H9 (cell line): ENCODE measurements at regions not wholly inside any gene's neighbourhood (a gene's known extent, or its start where the extent isn't known, plus 50 kb on each side); places are given as distances from the start of the nearest gene placed in this dataset.

Source experiments
- DNase-seq: peaks from one replicate; pipeline ENCODE4 v3.0.0-alpha.2; 2017
- H2AFZ ChIP-seq: one replicate; pipeline ENCODE4 v1.6.1; 2013; ENCODE audit warnings: mild to moderate bottlenecking, low read length, control low read depth, moderate library complexity
- H2AK5ac ChIP-seq: 2 replicates; pipeline ENCODE4 v1.6.1; 2013; ENCODE audit warnings: low read length, control low read depth, mixed read lengths; ENCODE audit not compliant: insufficient read length
- H2BK120ac ChIP-seq: one replicate; pipeline ENCODE4 v1.6.1; 2013; ENCODE audit warnings: low read depth, mild to moderate bottlenecking, low read length, control low read depth, inconsistent platforms; ENCODE audit not compliant: poor library complexity, severe bottlenecking
- H2BK12ac ChIP-seq: 2 replicates; pipeline ENCODE4 v1.6.1; 2013; ENCODE audit warnings: low read length, control low read depth, mixed read lengths, low read depth; ENCODE audit not compliant: insufficient read length
- H2BK15ac ChIP-seq: 2 replicates; pipeline ENCODE4 v1.6.1; 2013; ENCODE audit warnings: low read depth, low read length, control low read depth
- H2BK20ac ChIP-seq: one replicate; pipeline ENCODE4 v1.6.1; 2013; ENCODE audit warnings: low read depth, mild to moderate bottlenecking, low read length, control low read depth, inconsistent platforms; ENCODE audit not compliant: poor library complexity, severe bottlenecking
- H2BK5ac ChIP-seq: 2 replicates; pipeline ENCODE4 v1.6.1; 2013; ENCODE audit warnings: low read length, control low read depth, mixed read lengths; ENCODE audit not compliant: insufficient read length
- H3K14ac ChIP-seq: 2 replicates; pipeline ENCODE4 v1.6.1; 2013; ENCODE audit warnings: low read length, control low read depth; ENCODE audit not compliant: insufficient read depth
- H3K18ac ChIP-seq: 2 replicates; pipeline ENCODE4 v1.6.1; 2013; ENCODE audit warnings: low read depth, mild to moderate bottlenecking, mixed read lengths, low read length, control low read depth; ENCODE audit not compliant: insufficient read length
- H3K23ac ChIP-seq: 2 replicates; pipeline ENCODE4 v1.6.1; 2013; ENCODE audit warnings: low read length, control low read depth, mixed read lengths, low read depth; ENCODE audit not compliant: insufficient read length
- H3K23me2 ChIP-seq: 2 replicates; pipeline ENCODE4 v1.6.1; 2013; ENCODE audit warnings: low read depth, mild to moderate bottlenecking, mixed read lengths, low read length, control low read depth; ENCODE audit not compliant: insufficient read length, poor library complexity, severe bottlenecking
- H3K27ac ChIP-seq: 2 replicates; pipeline ENCODE4 v1.5.1; 2013; ENCODE audit warnings: low read length, control low read depth, mixed read lengths, low read depth; ENCODE audit not compliant: insufficient read length
- H3K27me3 ChIP-seq: 2 replicates; pipeline ENCODE4 v1.6.1; 2013; ENCODE audit warnings: low read length, control low read depth, inconsistent platforms; ENCODE audit not compliant: insufficient read depth
- H3K4ac ChIP-seq: 2 replicates; pipeline ENCODE4 v1.6.1; 2013; ENCODE audit warnings: low read depth, mild to moderate bottlenecking, control low read depth, inconsistent platforms, low read length, moderate library complexity
- H3K4me1 ChIP-seq: 2 replicates; pipeline ENCODE4 v1.6.1; 2013; ENCODE audit warnings: low read length, control low read depth, inconsistent platforms; ENCODE audit not compliant: insufficient read depth
- H3K4me2 ChIP-seq: 2 replicates; pipeline ENCODE4 v1.6.1; 2013; ENCODE audit warnings: low read length, control low read depth, mixed read lengths; ENCODE audit not compliant: insufficient read length, insufficient read depth
- H3K56ac ChIP-seq: 2 replicates; pipeline ENCODE4 v1.6.1; 2013; ENCODE audit warnings: low read depth, mild to moderate bottlenecking, mixed read lengths, low read length, control low read depth; ENCODE audit not compliant: insufficient read length
- H3K79me1 ChIP-seq: 2 replicates; pipeline ENCODE4 v1.6.1; 2013; ENCODE audit warnings: low read depth, mild to moderate bottlenecking, moderate library complexity, low read length, control low read depth, inconsistent platforms; ENCODE audit not compliant: insufficient read depth, poor library complexity, severe bottlenecking
- H3K79me2 ChIP-seq: 2 replicates; pipeline ENCODE4 v1.6.1; 2013; ENCODE audit warnings: low read length, control low read depth, inconsistent platforms; ENCODE audit not compliant: insufficient read depth
- H3K9ac ChIP-seq: 2 replicates; pipeline ENCODE4 v1.6.1; 2013; ENCODE audit warnings: low read length, control low read depth, mixed read lengths; ENCODE audit not compliant: insufficient read length; ENCODE audit errors: extremely low read depth
- H3K9me3 ChIP-seq: one replicate; pipeline ENCODE4 v1.6.1; 2013; ENCODE audit warnings: low read depth, low read length, inconsistent platforms; ENCODE audit not compliant: control insufficient read depth
- H3T11ph ChIP-seq: one replicate; pipeline ENCODE4 v1.6.1; 2013; ENCODE audit warnings: mild to moderate bottlenecking, low read length, control low read depth, inconsistent platforms
- H4K20me1 ChIP-seq: one replicate; pipeline ENCODE4 v1.6.1; 2013; ENCODE audit not compliant: control insufficient read depth, insufficient read length, insufficient read depth
- H4K5ac ChIP-seq: 2 replicates; pipeline ENCODE4 v1.6.1; 2013; ENCODE audit warnings: low read depth, mild to moderate bottlenecking, mixed read lengths, low read length, control low read depth; ENCODE audit not compliant: insufficient read length
- H4K8ac ChIP-seq: replicated peaks from 2 replicates; pipeline ENCODE4 v1.6.1; 2013; ENCODE audit warnings: low read length, control low read depth, mixed read lengths, low read depth; ENCODE audit not compliant: insufficient read length
- H4K91ac ChIP-seq: 2 replicates; pipeline ENCODE4 v1.6.1; 2013; ENCODE audit warnings: low read depth, mild to moderate bottlenecking, moderate library complexity, mixed read lengths, low read length, control low read depth; ENCODE audit not compliant: insufficient read length
- H3K27ac Mint-ChIP-seq, 3 experiments: 2 replicates in 2 of 3; 3 replicates in 1 of 3; pipeline ENCODE4 v1.8.0; 2020 to 2021; ENCODE audit warnings: mixed read lengths in 3 of 3, mild to moderate bottlenecking in 1 of 3, moderate library complexity in 1 of 3
- H3K27me3 Mint-ChIP-seq: 2 replicates; pipeline ENCODE4 v1.8.0; 2021; ENCODE audit warnings: low read depth, mild to moderate bottlenecking, moderate library complexity, mixed read lengths
- H3K36me3 Mint-ChIP-seq, 3 experiments: 2 replicates in 2 of 3; 3 replicates in 1 of 3; pipeline ENCODE4 v1.8.0; 2020 to 2021; ENCODE audit warnings: low read depth in 3 of 3, mixed read lengths in 3 of 3; ENCODE audit not compliant: insufficient read depth in 1 of 3
- H3K4me1 Mint-ChIP-seq, 2 experiments: 2 replicates each; pipeline ENCODE4 v1.8.0; 2020; ENCODE audit warnings: mixed read lengths in 2 of 2
- H3K4me3 Mint-ChIP-seq, 2 experiments: 2 replicates in 1 of 2; 3 replicates in 1 of 2; pipeline ENCODE4 v1.8.0; 2020 to 2021; ENCODE audit warnings: mild to moderate bottlenecking in 2 of 2, mixed read lengths in 2 of 2, moderate library complexity in 1 of 2
- H3K9me3 Mint-ChIP-seq, 2 experiments: 2 replicates in 1 of 2; 3 replicates in 1 of 2; pipeline ENCODE4 v1.8.0; 2020; ENCODE audit warnings: mild to moderate bottlenecking in 2 of 2, mixed read lengths in 2 of 2, moderate library complexity in 1 of 2
- WGBS: extraction: QIAGEN DNeasy Blood & Tissue Kit; methylation state at CpG from one replicate; pipeline ENCODE4 v1.1.7; 2013; ENCODE audit warnings: missing lambda C conversion rate, low lambda C conversion rate, mixed read lengths; ENCODE audit not compliant: insufficient read length; ENCODE audit errors: extremely low coverage; 5-methylcytosine and 5-hydroxymethylcytosine counted together
- TF ChIP-seq, protein P1 (sequence below): fragments of 200-600 bp; sonication (generic); conservative IDR thresholded peaks from 3 replicates; pipeline ENCODE4 v1.8.0; 2021; ENCODE audit warnings: antibody characterized with exemption, mild to moderate bottlenecking

DNA sequence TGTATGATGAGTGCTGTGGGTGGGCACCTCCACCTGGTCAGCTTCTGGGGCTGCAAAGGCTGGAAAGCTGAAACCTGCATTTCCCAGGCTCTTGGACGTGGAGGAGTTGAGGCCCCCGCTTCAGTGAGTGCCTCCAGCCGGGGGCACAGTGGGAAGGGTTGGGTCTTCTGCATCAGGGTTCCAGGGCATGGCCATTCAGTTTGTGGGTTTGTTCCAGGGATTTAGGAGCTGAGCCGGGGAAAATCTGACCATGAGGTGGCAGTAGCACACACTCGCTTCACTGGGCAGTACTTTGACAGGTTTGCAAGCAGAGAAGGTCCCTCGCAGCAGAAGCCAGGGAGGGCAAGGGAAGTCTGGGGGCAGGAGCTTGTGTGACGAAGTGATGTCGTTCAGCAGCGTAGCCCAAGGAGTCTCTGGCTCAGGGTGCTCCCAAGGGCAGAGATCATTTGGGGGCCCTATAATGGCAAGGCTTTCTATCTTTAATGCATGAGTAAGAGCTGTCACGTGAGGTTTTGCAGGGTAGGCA, 69.5 kb upstream of the SULF2 start:
- H3K4ac ChIP-seq = no peak overlapping the region
- H2BK15ac ChIP-seq = no peak overlapping the region
- no peak overlapping the region for H3K9ac ChIP-seq
- H2AFZ ChIP-seq = no peak overlapping the region
- no peak overlapping the region for H3K56ac ChIP-seq
- H3K27me3 ChIP-seq = no peaks in the 10 kb centered on the region
- H3T11ph ChIP-seq = no peak overlapping the region
- no CpG with 5 or more reads among the region's 10 CpGs for WGBS
- TF ChIP-seq, protein P1, sequence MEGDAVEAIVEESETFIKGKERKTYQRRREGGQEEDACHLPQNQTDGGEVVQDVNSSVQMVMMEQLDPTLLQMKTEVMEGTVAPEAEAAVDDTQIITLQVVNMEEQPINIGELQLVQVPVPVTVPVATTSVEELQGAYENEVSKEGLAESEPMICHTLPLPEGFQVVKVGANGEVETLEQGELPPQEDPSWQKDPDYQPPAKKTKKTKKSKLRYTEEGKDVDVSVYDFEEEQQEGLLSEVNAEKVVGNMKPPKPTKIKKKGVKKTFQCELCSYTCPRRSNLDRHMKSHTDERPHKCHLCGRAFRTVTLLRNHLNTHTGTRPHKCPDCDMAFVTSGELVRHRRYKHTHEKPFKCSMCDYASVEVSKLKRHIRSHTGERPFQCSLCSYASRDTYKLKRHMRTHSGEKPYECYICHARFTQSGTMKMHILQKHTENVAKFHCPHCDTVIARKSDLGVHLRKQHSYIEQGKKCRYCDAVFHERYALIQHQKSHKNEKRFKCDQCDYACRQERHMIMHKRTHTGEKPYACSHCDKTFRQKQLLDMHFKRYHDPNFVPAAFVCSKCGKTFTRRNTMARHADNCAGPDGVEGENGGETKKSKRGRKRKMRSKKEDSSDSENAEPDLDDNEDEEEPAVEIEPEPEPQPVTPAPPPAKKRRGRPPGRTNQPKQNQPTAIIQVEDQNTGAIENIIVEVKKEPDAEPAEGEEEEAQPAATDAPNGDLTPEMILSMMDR = peak; percentile 78
- H3K23ac ChIP-seq = no peak overlapping the region
- Mint-ChIP-seq H3K27ac (no peak overlapping the region; a peak in 1 of 7 replicates), H3K4me3 (no peak overlapping the region), H3K4me1 (peaks cover 12 to 16% of the 10 kb centered on the region in 2 experiments), H3K36me3 (peaks cover 8 to 40% (median 25%) of the 10 kb centered on the region in 3 experiments), H3K27me3 (peaks cover 5% of the 10 kb centered on the region), H3K9me3 (peaks cover 40 to 49% of the 10 kb centered on the region in 2 experiments)
- H2BK12ac ChIP-seq = no peak overlapping the region
- H3K4me2 ChIP-seq = no peak overlapping the region
- no peaks in the 10 kb centered on the region for H3K9me3 ChIP-seq
- no peak overlapping the region for H4K8ac ChIP-seq
- H4K91ac ChIP-seq = no peak overlapping the region
- H3K79me1 ChIP-seq = no peaks in the 10 kb centered on the region
- H2BK20ac ChIP-seq = no peak overlapping the region
- H2AK5ac ChIP-seq = no peak overlapping the region
- no peak overlapping the region for H2BK5ac ChIP-seq
- no peak overlapping the region for H3K14ac ChIP-seq
- no peaks in the 10 kb centered on the region for H3K4me1 ChIP-seq
- no peaks in the 10 kb centered on the region for H3K23me2 ChIP-seq
- no peak overlapping the region for H3K18ac ChIP-seq
- H3K79me2 ChIP-seq = no peaks in the 10 kb centered on the region
- no peak overlapping the region for H2BK120ac ChIP-seq
- H4K5ac ChIP-seq = no peak overlapping the region
- no peak overlapping the region for H3K27ac ChIP-seq
- no peaks in the 10 kb centered on the region for H4K20me1 ChIP-seq
- peak; percentile 82 for DNase-seq
